ENCODE measurements at regions not wholly inside any gene's neighbourhood (a gene's known extent, or its start where the extent isn't known, plus 50 kb on each side); places are given as distances from the start of the nearest gene placed in this dataset.

GRCh38 chr4:31539284-31540069 is 819.3 kb downstream of the PCDH7 start:
- no peak for DNase-seq
- ATAC-seq (ENCODE audit: low read depth): no peak
- intact Hi-C loops (cut with micrococcal nuclease): no loop called here
- Mint-ChIP-seq H3K4me3 (no peak overlapping the region), H3K27ac (no peak overlapping the region), H3K9me3 (peaks cover 5% of the 10 kb centered on the region), H3K27me3 (no peaks in the 10 kb centered on the region), H3K4me1 (no peaks in the 10 kb centered on the region), H3K36me3 (ENCODE audit: low read depth) (no peaks in the 10 kb centered on the region)
- no peak for TF ChIP-seq CTCF (IDR thresholded peaks at IDR 0.05)
- ChIA-PET CTCF (no interaction called here), POLR2A (no interaction called here)

GRCh38 chr4:31545330-31545729 is 825.2 kb downstream of the PCDH7 start:
- Mint-ChIP-seq H3K4me3 (no peak overlapping the region), H3K27me3 (no peaks in the 10 kb centered on the region), H3K9me3 (no peaks in the 10 kb centered on the region), H3K36me3 (ENCODE audit: low read depth) (no peaks in the 10 kb centered on the region), H3K4me1 (no peaks in the 10 kb centered on the region), H3K27ac (no peak overlapping the region)
- intact Hi-C loops (cut with micrococcal nuclease): no loop called here
- CTCF ChIA-PET: no interaction called here
- POLR2A ChIA-PET: no interaction called here
- ATAC-seq (ENCODE audit: low read depth): no peak
- no peak for TF ChIP-seq CTCF (IDR thresholded peaks at IDR 0.05)
- no peak for DNase-seq

- Mint-ChIP-seq H3K27ac (no peak overlapping the region), H3K9me3 (no peaks in the 10 kb centered on the region), H3K4me3 (no peak overlapping the region), H3K36me3 (ENCODE audit: low read depth) (no peaks in the 10 kb centered on the region), H3K27me3 (no peaks in the 10 kb centered on the region), H3K4me1 (no peaks in the 10 kb centered on the region)
- intact Hi-C loops (cut with micrococcal nuclease): no loop called here
- no peak for ATAC-seq (ENCODE audit: low read depth)
- CTCF ChIA-PET: no interaction called here
- DNase-seq: no peak
- TF ChIP-seq CTCF (IDR thresholded peaks at IDR 0.05): no peak
- POLR2A ChIA-PET: no interaction called here
These were observed 825.6 kb downstream of the PCDH7 start for GRCh38 chr4:31545755-31546154.

GRCh38 chr4:31548021-31548420 is 827.9 kb downstream of the PCDH7 start:
- Mint-ChIP-seq H3K9me3 (no peaks in the 10 kb centered on the region), H3K4me1 (no peaks in the 10 kb centered on the region), H3K4me3 (no peak overlapping the region), H3K36me3 (ENCODE audit: low read depth) (no peaks in the 10 kb centered on the region), H3K27me3 (no peaks in the 10 kb centered on the region), H3K27ac (no peak overlapping the region)
- DNase-seq (no peak), ATAC-seq (ENCODE audit: low read depth) (no peak)
- CTCF ChIA-PET: no interaction called here
- no peak for TF ChIP-seq CTCF (IDR thresholded peaks at IDR 0.05)
- POLR2A ChIA-PET: no interaction called here
- intact Hi-C loops (cut with micrococcal nuclease): no loop called here

- H3K36me3 Mint-ChIP-seq (ENCODE audit: low read depth): no peaks in the 10 kb centered on the region
- CTCF ChIA-PET: no interaction called here
These were observed 828.7 kb downstream of the PCDH7 start for GRCh38 chr4:31548823-31549222.

More at GRCh38 chr4:31548823-31549222, 828.7 kb downstream of the PCDH7 start:
- intact Hi-C loops (cut with micrococcal nuclease): no loop called here
- no peak overlapping the region for H3K4me3 Mint-ChIP-seq
- DNase-seq: no peak
- no peaks in the 10 kb centered on the region for H3K27me3 Mint-ChIP-seq
- H3K27ac Mint-ChIP-seq: no peak overlapping the region
- H3K4me1 Mint-ChIP-seq: no peaks in the 10 kb centered on the region
- no peaks in the 10 kb centered on the region for H3K9me3 Mint-ChIP-seq
- TF ChIP-seq CTCF (IDR thresholded peaks at IDR 0.05): no peak
- ATAC-seq (ENCODE audit: low read depth): no peak
- POLR2A ChIA-PET: no interaction called here

Data from activated B cell treated with CpG ODN at 0.5 μM for 24 hours (primary cell).